IMR-90 (cell line): ENCODE measurements at regions not wholly inside any gene's neighbourhood (a gene's known extent, or its start where the extent isn't known, plus 50 kb on each side); places are given as distances from the start of the nearest gene placed in this dataset.

Source experiments
- ATAC-seq: fragments of 200-7000 bp; cut with Tn5 transposase; 2 replicates; pipeline ENCODE4 v1.9.1; 2020; ENCODE audit warnings: low read depth, mild to moderate bottlenecking, moderate library complexity
- BruUV-seq: library from RNA; stranded (reverse); fragments of 400-500 nt; replicated peaks from 2 replicates; lab custom pipeline; 2021; lab: Mats Ljungman, UMichigan
- CTCF ChIA-PET: fragments of 300-600 bp; formaldehyde crosslinking; extraction: SDS; loops from one replicate; lab custom pipeline; 2021; ENCODE audit warnings: antibody characterized with exemption; lab: Yijun Ruan, JAX
- POLR2A ChIA-PET: fragments of 300-600 bp; sonication (Branson Sonifier 250); formaldehyde crosslinking; loops from one replicate; lab custom pipeline; 2022; ENCODE audit warnings: antibody characterized with exemption; ENCODE audit not compliant: unreplicated experiment; lab: Charles Lee
- DNase-seq: peaks from one replicate; pipeline ENCODE4 v3.0.0; 2013
- H2AFZ ChIP-seq: replicated peaks from 2 replicates; pipeline ENCODE3; 2013; ENCODE audit warnings: low read length, mild to moderate bottlenecking; ENCODE audit not compliant: poor library complexity
- H2AK5ac ChIP-seq: 2 replicates; pipeline ENCODE4 v1.6.1; 2013; ENCODE audit warnings: low read depth, low read length, inconsistent platforms
- H2AK9ac ChIP-seq: replicated peaks from 2 replicates; pipeline ENCODE3; 2013; ENCODE audit warnings: mild to moderate bottlenecking, low read depth, low read length, moderate library complexity; ENCODE audit not compliant: poor library complexity
- H2BK120ac ChIP-seq: 2 replicates; pipeline ENCODE4 v1.6.1; 2013; ENCODE audit warnings: low read depth, low read length, inconsistent platforms
- H2BK15ac ChIP-seq: 3 replicates; pipeline ENCODE4 v1.6.1; 2013; ENCODE audit warnings: low read depth, low read length, inconsistent platforms
- H2BK20ac ChIP-seq: 2 replicates; pipeline ENCODE4 v1.6.1; 2013; ENCODE audit warnings: low read depth, mild to moderate bottlenecking, inconsistent platforms, low read length, moderate library complexity
- H2BK5ac ChIP-seq: 2 replicates; pipeline ENCODE4 v1.6.1; 2013; ENCODE audit warnings: mild to moderate bottlenecking, low read depth, low read length, inconsistent platforms; ENCODE audit not compliant: poor library complexity, severe bottlenecking
- H3K14ac ChIP-seq: replicated peaks from 2 replicates; pipeline ENCODE4 v1.6.1; 2013; ENCODE audit warnings: low read depth, low read length, inconsistent platforms
- H3K18ac ChIP-seq: 2 replicates; pipeline ENCODE4 v1.6.1; 2013; ENCODE audit warnings: low read depth, low read length, control low read depth
- H3K23ac ChIP-seq: 2 replicates; pipeline ENCODE4 v1.6.1; 2013; ENCODE audit warnings: low read depth, low read length, inconsistent platforms
- H3K27ac ChIP-seq: 2 replicates; pipeline ENCODE4 v1.5.1; 2013; ENCODE audit warnings: mild to moderate bottlenecking, control low read depth, low read length; ENCODE audit not compliant: insufficient read depth
- H3K27me3 ChIP-seq: 2 replicates; pipeline ENCODE4 v1.6.1; 2013; ENCODE audit warnings: low read length; ENCODE audit not compliant: control insufficient read depth, insufficient read depth
- H3K36me3 ChIP-seq: 2 replicates; pipeline ENCODE4 v1.6.1; 2013; ENCODE audit warnings: low read length, mixed read lengths; ENCODE audit not compliant: control insufficient read depth, insufficient read depth
- H3K4ac ChIP-seq: 2 replicates; pipeline ENCODE4 v1.6.1; 2013; ENCODE audit warnings: low read depth, low read length, inconsistent platforms
- H3K4me1 ChIP-seq: 2 replicates; pipeline ENCODE4 v1.6.1; 2013; ENCODE audit warnings: low read length, mixed read lengths; ENCODE audit not compliant: control insufficient read depth, insufficient read depth
- H3K4me2 ChIP-seq: 2 replicates; pipeline ENCODE4 v1.6.1; 2013; ENCODE audit warnings: low read depth, mild to moderate bottlenecking, control low read depth, low read length, moderate library complexity
- H3K4me3 ChIP-seq: 2 replicates; pipeline ENCODE4 v1.5.1; 2013; ENCODE audit warnings: low read depth, mild to moderate bottlenecking, control low read depth, low read length, moderate library complexity; ENCODE audit not compliant: insufficient read depth
- H3K56ac ChIP-seq: 2 replicates; pipeline ENCODE4 v1.6.1; 2013; ENCODE audit warnings: low read length, inconsistent platforms; ENCODE audit not compliant: insufficient read depth; ENCODE audit errors: extremely low read depth
- H3K79me1 ChIP-seq, 2 experiments: 2 replicates each; pipeline ENCODE4 v1.6.1; 2013; ENCODE audit warnings: low read length in 2 of 2, inconsistent platforms in 1 of 2, low read depth in 1 of 2
- H3K9ac ChIP-seq: 2 replicates; pipeline ENCODE4 v1.6.1; 2013; ENCODE audit warnings: low read depth, low read length, control low read depth
- H3K9me1 ChIP-seq: 2 replicates; pipeline ENCODE4 v1.6.1; 2013; ENCODE audit warnings: low read length, inconsistent platforms; ENCODE audit not compliant: insufficient read depth
- H3K9me3 ChIP-seq: 2 replicates; pipeline ENCODE4 v1.6.1; 2013; ENCODE audit warnings: low read length; ENCODE audit not compliant: control insufficient read depth, insufficient read depth
- H4K20me1 ChIP-seq: 2 replicates; pipeline ENCODE4 v1.6.1; 2013; ENCODE audit warnings: low read length, inconsistent platforms; ENCODE audit not compliant: insufficient read depth
- H4K5ac ChIP-seq: 2 replicates; pipeline ENCODE4 v1.6.1; 2013; ENCODE audit warnings: mild to moderate bottlenecking, low read depth, low read length, control low read depth
- H4K8ac ChIP-seq, 2 experiments: 2 replicates each; pipeline ENCODE4 v1.6.1; 2013; ENCODE audit warnings: low read depth in 2 of 2, low read length in 2 of 2, control low read depth in 1 of 2, inconsistent platforms in 1 of 2
- H4K91ac ChIP-seq: 2 replicates; pipeline ENCODE4 v1.6.1; 2013; ENCODE audit warnings: low read depth, low read length, inconsistent platforms; ENCODE audit not compliant: insufficient read depth
- BHLHE40 ChIP-seq: fragments of 150-350 bp; IDR thresholded peaks from 2 replicates; pipeline ENCODE4 v1.6.1; 2016; ENCODE audit warnings: mild to moderate bottlenecking, low read depth, low read length
- CEBPB ChIP-seq: IDR thresholded peaks from 2 replicates; pipeline ENCODE4 v1.6.1; 2012; ENCODE audit warnings: low read depth, low read length, improper control_type of control experiment
- CHD1 ChIP-seq: IDR thresholded peaks from 2 replicates; pipeline ENCODE4 v1.6.1; 2012; ENCODE audit warnings: low read depth, low read length, improper control_type of control experiment
- CTCF ChIP-seq: conservative IDR thresholded peaks from 2 replicates; pipeline ENCODE4 v1.5.1; 2012; ENCODE audit warnings: mild to moderate bottlenecking, low read depth, low read length, improper control_type of control experiment
- ELK1 ChIP-seq: fragments of 150-350 bp; IDR thresholded peaks from 2 replicates; pipeline ENCODE4 v1.6.1; 2016; ENCODE audit warnings: low read depth, mild to moderate bottlenecking, low read length, moderate library complexity, borderline replicate concordance
- FOS ChIP-seq: fragments of 150-350 bp; IDR thresholded peaks from 2 replicates; pipeline ENCODE4 v1.6.1; 2016; ENCODE audit warnings: low read depth, low read length
- MAFK ChIP-seq: IDR thresholded peaks from 2 replicates; pipeline ENCODE4 v1.6.1; 2012; ENCODE audit warnings: low read depth, low read length, improper control_type of control experiment
- MAZ ChIP-seq: IDR thresholded peaks from 2 replicates; pipeline ENCODE4 v1.6.1; 2012; ENCODE audit warnings: low read depth, mild to moderate bottlenecking, low read length, improper control_type of control experiment, moderate library complexity, borderline replicate concordance
- MXI1 ChIP-seq: IDR thresholded peaks from 2 replicates; pipeline ENCODE4 v1.6.1; 2012; ENCODE audit warnings: low read depth, mild to moderate bottlenecking, low read length, moderate library complexity, borderline replicate concordance
- NFE2L2 ChIP-seq: fragments of 150-350 bp; IDR thresholded peaks from 2 replicates; pipeline ENCODE4 v1.6.1; 2016; ENCODE audit warnings: low read depth, mild to moderate bottlenecking, low read length
- POLR2A ChIP-seq: IDR thresholded peaks from 2 replicates; pipeline ENCODE4 v1.6.1; 2012; ENCODE audit warnings: mild to moderate bottlenecking, low read depth, low read length
- RAD21 ChIP-seq: IDR thresholded peaks from 2 replicates; pipeline ENCODE4 v1.6.1; 2012; ENCODE audit warnings: low read length, improper control_type of control experiment
- RCOR1 ChIP-seq: IDR thresholded peaks from 2 replicates; pipeline ENCODE4 v1.6.1; 2012; ENCODE audit warnings: mild to moderate bottlenecking, low read length, improper control_type of control experiment; ENCODE audit not compliant: insufficient replicate concordance
- RFX5 ChIP-seq: IDR thresholded peaks from 2 replicates; pipeline ENCODE4 v1.8.0; 2012; ENCODE audit warnings: low read depth, mild to moderate bottlenecking, low read length, moderate library complexity
- SMC3 ChIP-seq: fragments of 150-350 bp; IDR thresholded peaks from 2 replicates; pipeline ENCODE4 v1.6.1; 2016; ENCODE audit warnings: low read depth, mild to moderate bottlenecking, antibody characterized with exemption, low read length, moderate library complexity
- USF2 ChIP-seq: fragments of 150-350 bp; IDR thresholded peaks from 2 replicates; pipeline ENCODE4 v1.6.1; 2017; ENCODE audit warnings: mild to moderate bottlenecking, antibody characterized with exemption, low read length, low read depth
- dilution Hi-C: fragments of 300-500 bp; cut with HindIII; formaldehyde crosslinking; loops from one replicate; pipeline ENCODE4 v1.14.3; 2018; ENCODE audit warnings: low sequenced_read_pairs; ENCODE audit not compliant: unreplicated experiment
- in situ Hi-C: fragments of 300-500 bp; cut with MboI; formaldehyde crosslinking; loops from 3 replicates; pipeline ENCODE4 v1.14.3; 2019; ENCODE audit warnings: low sequenced_read_pairs, inconsistent platforms, mixed read lengths
- intact Hi-C: fragments of 100-400 bp; cut with micrococcal nuclease; formaldehyde crosslinking; loops from 2 replicates; pipeline ENCODE4 v1.10.0; 2022

GRCh38 chr14:47993883-47994282 is 318.5 kb upstream of the MDGA2 start:
- no TSS peak for BruUV-seq
- Histone ChIP-seq H3K9me1 (no peaks in the 10 kb centered on the region), H2AK5ac (no peak overlapping the region), H3K27ac (no peak overlapping the region), H3K79me1 (no peaks in the 10 kb centered on the region), H3K56ac (no peak overlapping the region), H4K5ac (no peak overlapping the region), H4K8ac (no peak overlapping the region), H3K23ac (no peak overlapping the region), H2BK120ac (no peak overlapping the region), H3K18ac (no peak overlapping the region), H3K36me3 (no peaks in the 10 kb centered on the region), H2AFZ (no peak overlapping the region), H2BK5ac (no peak overlapping the region), H3K9me3 (peaks cover 2% of the 10 kb centered on the region; the same call in 1 of the 2 replicates), H2BK15ac (no peak overlapping the region), H3K27me3 (no peaks in the 10 kb centered on the region), H4K91ac (no peak overlapping the region), H2BK20ac (no peak overlapping the region), H3K4me2 (no peak overlapping the region), H3K4ac (no peak overlapping the region), H3K9ac (no peak overlapping the region), H3K4me3 (no peak overlapping the region), H4K20me1 (no peaks in the 10 kb centered on the region), H3K4me1 (no peaks in the 10 kb centered on the region), H2AK9ac (no peak overlapping the region), H3K14ac (no peak overlapping the region)
- CTCF ChIA-PET: no interaction called here
- ATAC-seq (no peak), DNase-seq (no peak)
- POLR2A ChIA-PET: no interaction called here
- TF ChIP-seq FOS: no peak
- TF ChIP-seq ELK1: no peak
- TF ChIP-seq USF2: no peak
- no peak for TF ChIP-seq SMC3
- no peak for TF ChIP-seq MAFK
- no peak for TF ChIP-seq BHLHE40
- TF ChIP-seq RFX5: no peak
- TF ChIP-seq RCOR1: no peak
- TF ChIP-seq POLR2A: no peak
- TF ChIP-seq CTCF: no peak
- TF ChIP-seq MXI1: no peak
- TF ChIP-seq CEBPB: no peak
- TF ChIP-seq RAD21: no peak
- no peak for TF ChIP-seq NFE2L2
- no peak for TF ChIP-seq CHD1
- no peak for TF ChIP-seq MAZ
- intact Hi-C loops (no loop called here), dilution Hi-C loops (no loop called here), in situ Hi-C loops (no loop called here)
